ENCODE measurements at regions not wholly inside any gene's neighbourhood (a gene's known extent, or its start where the extent isn't known, plus 50 kb on each side); places are given as distances from the start of the nearest gene placed in this dataset.

DNA sequence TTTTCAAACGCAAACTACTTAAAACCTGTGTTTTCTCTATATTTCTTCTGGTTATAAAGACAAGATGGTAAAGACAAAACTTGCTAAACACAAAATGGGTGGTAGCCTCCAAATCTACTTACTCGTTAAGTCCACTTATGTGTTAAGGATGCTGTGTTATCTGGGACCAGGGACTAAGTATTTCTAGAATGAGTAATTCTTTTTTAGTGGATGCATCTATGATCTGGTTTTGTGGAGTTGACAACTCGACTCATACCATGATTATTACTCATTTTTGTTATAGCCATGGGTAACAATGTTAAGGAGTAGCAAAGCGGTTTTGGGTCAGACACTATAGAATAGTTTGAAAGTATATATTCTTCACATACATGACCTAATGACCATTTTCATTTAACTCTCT is 239.5 kb upstream of the FOXP2 start (continued):
- TF ChIP-seq, protein P1, sequence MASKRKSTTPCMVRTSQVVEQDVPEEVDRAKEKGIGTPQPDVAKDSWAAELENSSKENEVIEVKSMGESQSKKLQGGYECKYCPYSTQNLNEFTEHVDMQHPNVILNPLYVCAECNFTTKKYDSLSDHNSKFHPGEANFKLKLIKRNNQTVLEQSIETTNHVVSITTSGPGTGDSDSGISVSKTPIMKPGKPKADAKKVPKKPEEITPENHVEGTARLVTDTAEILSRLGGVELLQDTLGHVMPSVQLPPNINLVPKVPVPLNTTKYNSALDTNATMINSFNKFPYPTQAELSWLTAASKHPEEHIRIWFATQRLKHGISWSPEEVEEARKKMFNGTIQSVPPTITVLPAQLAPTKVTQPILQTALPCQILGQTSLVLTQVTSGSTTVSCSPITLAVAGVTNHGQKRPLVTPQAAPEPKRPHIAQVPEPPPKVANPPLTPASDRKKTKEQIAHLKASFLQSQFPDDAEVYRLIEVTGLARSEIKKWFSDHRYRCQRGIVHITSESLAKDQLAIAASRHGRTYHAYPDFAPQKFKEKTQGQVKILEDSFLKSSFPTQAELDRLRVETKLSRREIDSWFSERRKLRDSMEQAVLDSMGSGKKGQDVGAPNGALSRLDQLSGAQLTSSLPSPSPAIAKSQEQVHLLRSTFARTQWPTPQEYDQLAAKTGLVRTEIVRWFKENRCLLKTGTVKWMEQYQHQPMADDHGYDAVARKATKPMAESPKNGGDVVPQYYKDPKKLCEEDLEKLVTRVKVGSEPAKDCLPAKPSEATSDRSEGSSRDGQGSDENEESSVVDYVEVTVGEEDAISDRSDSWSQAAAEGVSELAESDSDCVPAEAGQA (IDR thresholded peaks at IDR 0.05; ENCODE audit: low read depth), result no peak
- TF ChIP-seq, protein P1 (CRISPR knock-in tag; IDR thresholded peaks at IDR 0.05; ENCODE audit: borderline replicate concordance), result no peak
- no peak for TF ChIP-seq ZNF256 (CRISPR knock-in tag; conservative IDR thresholded peaks at IDR 0.05)
- no peak for TF ChIP-seq MIXL1 (CRISPR knock-in tag; IDR thresholded peaks at IDR 0.05)

DNA sequence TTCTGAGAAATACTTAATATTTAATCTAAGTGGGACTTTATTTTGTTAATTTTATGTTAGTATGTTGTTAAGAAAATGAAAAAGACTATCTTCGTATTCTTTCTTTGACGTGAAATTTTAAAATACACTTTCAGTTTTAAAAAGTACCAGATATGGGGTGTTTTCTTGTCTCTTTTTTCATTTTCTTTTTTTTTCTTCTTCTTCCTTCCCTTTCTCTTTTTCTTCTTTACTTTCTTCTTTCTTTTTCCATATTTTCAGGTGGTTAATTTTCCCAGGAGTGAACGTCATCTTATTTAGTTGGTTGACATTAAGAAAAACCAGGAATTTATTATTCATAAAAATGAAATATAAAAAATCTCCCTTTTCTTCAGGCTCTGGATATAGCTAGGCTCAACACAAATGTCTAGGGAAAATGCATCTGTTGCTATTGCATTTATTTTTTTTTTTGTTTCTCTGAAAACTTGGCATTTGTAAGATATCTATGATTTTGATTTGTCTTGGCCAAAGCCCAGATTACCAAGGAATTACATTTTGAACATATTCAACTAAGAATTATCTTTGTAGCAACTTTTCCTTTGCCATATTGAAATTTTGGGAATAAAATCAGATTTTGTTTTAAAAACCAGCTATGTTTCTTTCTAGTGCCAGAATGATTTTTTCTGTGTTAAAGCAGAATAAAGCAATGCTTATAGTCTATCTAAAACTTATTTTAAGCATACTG is 241.3 kb upstream of the FOXP2 start:
- WGBS (ENCODE audit: low lambda C conversion rate), result 57% methylated on average over 3 of the region's 3 CpGs
- intact Hi-C loops (cut with micrococcal nuclease; ENCODE audit: unreplicated experiment) (no loop called here), in situ Hi-C loops (cut with HindIII; ENCODE audit: extremely low pct_ligation_motif_present, low pct_unique_long_range_greater_than_20kb) (no loop called here)
- DNase-seq (ENCODE audit: low spot score) (no peak), FAIRE-seq (no peak), ATAC-seq (no peak)
- Histone ChIP-seq H3K9ac (ENCODE audit: insufficient read depth, low read depth, low read length) (no peak overlapping the region), H3K79me2 (ENCODE audit: insufficient read depth, low read length) (no peaks in the 10 kb centered on the region), H3K9me3 (ENCODE audit: low read length) (no peaks in the 10 kb centered on the region), H3K4me1 (ENCODE audit: insufficient read depth, low read length) (no peaks in the 10 kb centered on the region), H4K20me1 (ENCODE audit: insufficient read depth, low read length) (no peaks in the 10 kb centered on the region), H3K4me2 (ENCODE audit: low read depth, low read length) (no peak overlapping the region), H3K4me3 (replicated peaks in 1 of 3; ENCODE audit: insufficient read depth in 1 of 3, low read depth in 2 of 3, low read length in 3 of 3) (no peak overlapping the region), H3K27me3 (ENCODE audit: control insufficient read depth in 1 of 2, insufficient read depth in 2 of 2, low read length in 2 of 2) (no peaks in the 10 kb centered on the region), H3K36me3 (replicated peaks in 1 of 2; ENCODE audit: control insufficient read depth in 1 of 2, insufficient read depth in 2 of 2, low read length in 2 of 2) (no peaks in the 10 kb centered on the region), H3K27ac (ENCODE audit: extremely low read length, insufficient read depth, low read length) (no peak overlapping the region), H2AFZ (ENCODE audit: low read length) (no peak overlapping the region)
- POLR2A ChIA-PET, result no interaction called here
- no TSS peak for BruUV-seq (replicated peaks)
- CTCF ChIA-PET (ENCODE audit: low intra/inter-chr PET ratio, low total read pairs), result no interaction called here
- TF ChIP-seq ZNF546 (CRISPR knock-in tag; conservative IDR thresholded peaks at IDR 0.05), result no peak
- TF ChIP-seq, protein P1 (IDR thresholded peaks at IDR 0.05; ENCODE audit: low read depth), result no peak
- TF ChIP-seq, protein P1 (CRISPR knock-in tag; IDR thresholded peaks at IDR 0.05; ENCODE audit: borderline replicate concordance), result no peak
- no peak for TF ChIP-seq ZNF205 (CRISPR knock-in tag; IDR thresholded peaks at IDR 0.05)
- no peak for TF ChIP-seq SMAD9 (CRISPR knock-in tag; IDR thresholded peaks at IDR 0.05)
- TF ChIP-seq RCOR2 (CRISPR knock-in tag; IDR thresholded peaks at IDR 0.05), result no peak
- TF ChIP-seq ZNF282 (IDR thresholded peaks at IDR 0.05; ENCODE audit: partially characterized antibody), result no peak
- TF ChIP-seq ZKSCAN1 (IDR thresholded peaks at IDR 0.05; ENCODE audit: low read length), result no peak
- no peak for TF ChIP-seq ZNF331 (CRISPR knock-in tag; IDR thresholded peaks at IDR 0.05)
